ENCODE measurements at regions not wholly inside any gene's neighbourhood (a gene's known extent, or its start where the extent isn't known, plus 50 kb on each side); places are given as distances from the start of the nearest gene placed in this dataset.

GRCh38 chr4:11866391-11866790, 437.7 kb upstream of the HS3ST1 start:
- H3K27ac ChIP-seq (ENCODE audit: low read depth in 1 of 2, low read length in 2 of 2): no peak overlapping the region
- no peak overlapping the region for H3K9ac ChIP-seq (ENCODE audit: low read depth in 1 of 2, low read length in 2 of 2)
- H3K9me3 ChIP-seq (ENCODE audit: control insufficient read depth in 4 of 4, low read length in 3 of 4): no peaks in the 10 kb centered on the region
- 39% methylated on average over 1 of the region's 1 CpG for WGBS
- no peak for DNase-seq (ENCODE audit: low spot score)
- no peaks in the 10 kb centered on the region for H3K4me1 ChIP-seq (ENCODE audit: control insufficient read depth in 4 of 4, insufficient read depth in 4 of 4, low read length in 3 of 4)
- no peaks in the 10 kb centered on the region for H3K27me3 ChIP-seq (ENCODE audit: control insufficient read depth in 4 of 4, insufficient read depth in 4 of 4, low read length in 3 of 4)
- no peaks in the 10 kb centered on the region for H3K36me3 ChIP-seq (ENCODE audit: control insufficient read depth in 4 of 4, insufficient read depth in 3 of 4, low read depth in 1 of 4, low read length in 3 of 4)
- H3K4me3 ChIP-seq (ENCODE audit: low read depth in 1 of 3, low read length in 3 of 3): no peak overlapping the region
- TF ChIP-seq ATF3 (IDR thresholded peaks at IDR 0.05) (no peak), GABPA (IDR thresholded peaks at IDR 0.05 in 1 of 2, conservative IDR thresholded peaks at IDR 0.05 in 1 of 2) (no peak), TAF1 (conservative IDR thresholded peaks at IDR 0.05) (no peak)

GRCh38 chr4:11860996-11861395, 432.3 kb upstream of the HS3ST1 start:
- H3K27ac ChIP-seq (ENCODE audit: low read depth in 1 of 2, low read length in 2 of 2): no peak overlapping the region
- H3K4me3 ChIP-seq (ENCODE audit: low read depth in 1 of 3, low read length in 3 of 3): no peak overlapping the region
- 55% methylated on average over 1 of the region's 1 CpG for WGBS
- no peaks in the 10 kb centered on the region for H3K36me3 ChIP-seq (ENCODE audit: control insufficient read depth in 4 of 4, insufficient read depth in 3 of 4, low read depth in 1 of 4, low read length in 3 of 4)
- H3K9ac ChIP-seq (ENCODE audit: low read depth in 1 of 2, low read length in 2 of 2): no peak overlapping the region
- no peaks in the 10 kb centered on the region for H3K27me3 ChIP-seq (ENCODE audit: control insufficient read depth in 4 of 4, insufficient read depth in 4 of 4, low read length in 3 of 4)
- no peaks in the 10 kb centered on the region for H3K4me1 ChIP-seq (ENCODE audit: control insufficient read depth in 4 of 4, insufficient read depth in 4 of 4, low read length in 3 of 4)
- TF ChIP-seq RXRA (IDR thresholded peaks at IDR 0.05): no peak
- TF ChIP-seq ATF3 (IDR thresholded peaks at IDR 0.05): no peak
- no peak for TF ChIP-seq EGR1 (IDR thresholded peaks at IDR 0.05; ENCODE audit: low read depth in 2 of 2)
- no peak for TF ChIP-seq SP1 (IDR thresholded peaks at IDR 0.05)
- TF ChIP-seq FOXA1 (IDR thresholded peaks at IDR 0.05): no peak
- no peak for TF ChIP-seq MAX (IDR thresholded peaks at IDR 0.05)
- TF ChIP-seq RAD21 (IDR thresholded peaks at IDR 0.05): no peak
- no peak for TF ChIP-seq FOXA2 (IDR thresholded peaks at IDR 0.05)
- TF ChIP-seq NR2F2 (IDR thresholded peaks at IDR 0.05): no peak
- TF ChIP-seq HNF4G (IDR thresholded peaks at IDR 0.05): no peak
- no peak for TF ChIP-seq REST (IDR thresholded peaks at IDR 0.05)
- TF ChIP-seq TAF1 (conservative IDR thresholded peaks at IDR 0.05): no peak
- TF ChIP-seq JUND (IDR thresholded peaks at IDR 0.05): no peak
- no peak for TF ChIP-seq GABPA (IDR thresholded peaks at IDR 0.05 in 1 of 2, conservative IDR thresholded peaks at IDR 0.05 in 1 of 2)
- TF ChIP-seq HNF4A (conservative IDR thresholded peaks at IDR 0.05): no peak
- no peak for TF ChIP-seq YY1 (IDR thresholded peaks at IDR 0.05)
- no peak for TF ChIP-seq CTCF (IDR thresholded peaks at IDR 0.05; ENCODE audit: low read depth, low read length, missing input control)
- no peak for TF ChIP-seq ZBTB33 (IDR thresholded peaks at IDR 0.05)
- H3K9me3 ChIP-seq (ENCODE audit: control insufficient read depth in 4 of 4, low read length in 3 of 4): no peaks in the 10 kb centered on the region
- no peak for DNase-seq (ENCODE audit: low spot score)
